B cell (primary cell): ENCODE measurements at regions not wholly inside any gene's neighbourhood (a gene's known extent, or its start where the extent isn't known, plus 50 kb on each side); places are given as distances from the start of the nearest gene placed in this dataset.

Experiments used
- ATAC-seq: fragments of 200-7000 bp; cut with Tn5 transposase; one replicate; pipeline ENCODE4 v1.10.0; 2021; ENCODE audit warnings: low read depth, mild to moderate bottlenecking, moderate number of reproducible peaks, moderate library complexity
- CTCF ChIA-PET: fragments of 350-600 bp; sonication (Branson Sonifier 250); formaldehyde crosslinking; loops from one replicate; lab custom pipeline; 2021; ENCODE audit warnings: antibody characterized with exemption, inconsistent platforms; lab: Charles Lee
- POLR2A ChIA-PET: fragments of 350-600 bp; sonication (Branson Sonifier 250); formaldehyde crosslinking; loops from one replicate; lab custom pipeline; 2021; ENCODE audit warnings: antibody characterized with exemption; lab: Charles Lee
- DNase-seq: peaks from one replicate; pipeline ENCODE4 v3.0.0; 2013
- H2AFZ ChIP-seq: 2 replicates; pipeline ENCODE4 v1.6.1; 2012; ENCODE audit warnings: mild to moderate bottlenecking, low read depth, low read length; ENCODE audit not compliant: insufficient read depth, poor library complexity, severe bottlenecking
- H3K27ac ChIP-seq, 2 donors: 1 replicate in 1 of 2; 2 replicates in 1 of 2; pipeline ENCODE4 v1.5.1; 2012 to 2013; ENCODE audit warnings: low read length in 2 of 2, mild to moderate bottlenecking in 2 of 2, moderate library complexity in 1 of 2
- H3K27me3 ChIP-seq, 4 experiments: fragments of 200-600 bp in 1 of 4; sonication (generic) in 1 of 4; replicated peaks in 1 of 4; 1 replicate in 2 of 4; 2 replicates in 2 of 4; pipeline versions ENCODE4 v1.6.1 to v1.7.0; 2013 to 2016; ENCODE audit warnings: low read length in 3 of 4, mild to moderate bottlenecking in 2 of 4, mixed read lengths in 1 of 4, moderate library complexity in 1 of 4; ENCODE audit not compliant: insufficient read depth in 4 of 4, control insufficient read depth in 3 of 4; ENCODE audit errors: control extremely low read depth in 1 of 4
- H3K36me3 ChIP-seq, 2 experiments: replicated peaks in 1 of 2; 1 replicate in 1 of 2; 2 replicates in 1 of 2; pipeline versions ENCODE4 v1.6.1 to v1.7.1; 2013; ENCODE audit warnings: low read length in 1 of 2; ENCODE audit not compliant: insufficient read depth in 2 of 2, control insufficient read depth in 1 of 2; ENCODE audit errors: control extremely low read depth in 1 of 2, extremely low read depth in 1 of 2
- H3K4me1 ChIP-seq, 2 donors: fragments of 200-600 bp in 1 of 2; sonication (generic) in 1 of 2; 1 replicate in 1 of 2; 2 replicates in 1 of 2; pipeline versions ENCODE4 v1.5.1 to v1.6.1; 2013 to 2017; ENCODE audit warnings: low read length in 2 of 2; ENCODE audit not compliant: control insufficient read depth in 2 of 2, insufficient read depth in 2 of 2
- H3K4me2 ChIP-seq: replicated peaks from 2 replicates; pipeline ENCODE3; 2012; ENCODE audit warnings: mild to moderate bottlenecking, low read depth, low read length; ENCODE audit not compliant: poor library complexity, severe bottlenecking
- H3K4me3 ChIP-seq, 5 experiments: fragments of 200-600 bp in 1 of 5; sonication (generic) in 1 of 5; 1 replicate in 3 of 5; 2 replicates in 2 of 5; pipeline versions ENCODE4 v1.5.1 to v1.7.0; 2011 to 2016; ENCODE audit warnings: low read length in 4 of 5, mild to moderate bottlenecking in 4 of 5, low read depth in 2 of 5, control low read depth in 1 of 5, moderate library complexity in 1 of 5; ENCODE audit not compliant: insufficient read depth in 1 of 5; ENCODE audit errors: control extremely low read depth in 1 of 5, extremely low read depth in 1 of 5
- H3K79me2 ChIP-seq: fragments of 200-600 bp; sonication (generic); one replicate; pipeline ENCODE4 v1.6.0; 2016; ENCODE audit warnings: low read length; ENCODE audit not compliant: control insufficient read depth, insufficient read depth
- H3K9ac ChIP-seq: fragments of 200-600 bp; sonication (generic); 2 replicates; pipeline ENCODE4 v1.6.1; 2017; ENCODE audit warnings: mild to moderate bottlenecking, low read length, moderate library complexity
- H3K9me3 ChIP-seq, 3 donors: one replicate each; pipeline versions ENCODE4 v1.6.1 to v1.7.1; 2013; ENCODE audit warnings: low read length in 2 of 3; ENCODE audit not compliant: control insufficient read depth in 2 of 3, insufficient read depth in 1 of 3; ENCODE audit errors: control extremely low read depth in 1 of 3
- H4K20me1 ChIP-seq: 2 replicates; pipeline ENCODE4 v1.6.0; 2012; ENCODE audit warnings: mild to moderate bottlenecking, low read length; ENCODE audit not compliant: insufficient read depth, control insufficient read depth, poor library complexity, severe bottlenecking
- H3K27ac Mint-ChIP-seq: one replicate; pipeline ENCODE4 v1.8.0; 2021; ENCODE audit warnings: mixed read lengths
- H3K27me3 Mint-ChIP-seq: one replicate; pipeline ENCODE4 v1.8.0; 2021; ENCODE audit warnings: mixed read lengths
- H3K4me1 Mint-ChIP-seq: one replicate; pipeline ENCODE4 v1.8.0; 2021; ENCODE audit warnings: mixed read lengths
- H3K4me3 Mint-ChIP-seq: one replicate; pipeline ENCODE4 v1.8.0; 2021; ENCODE audit warnings: mixed read lengths
- H3K9me3 Mint-ChIP-seq: one replicate; pipeline ENCODE4 v1.8.0; 2022; ENCODE audit warnings: mixed read lengths; ENCODE audit not compliant: insufficient read depth
- CTCF ChIP-seq: fragments of 200-600 bp; IDR thresholded peaks from one replicate; pipeline ENCODE4 v1.8.0; 2022; ENCODE audit warnings: antibody characterized with exemption, mild to moderate bottlenecking
- EZH2 ChIP-seq: IDR thresholded peaks from 2 replicates; pipeline ENCODE4 v1.6.1; 2012; ENCODE audit warnings: borderline replicate concordance, low read depth, mild to moderate bottlenecking, moderate library complexity, low read length; ENCODE audit not compliant: insufficient read depth, poor library complexity, severe bottlenecking
- WGBS: methylation state at CpG from one replicate; pipeline ENCODE4 v1.1.5; 2013; ENCODE audit warnings: missing lambda C conversion rate; ENCODE audit not compliant: insufficient coverage; 5-methylcytosine and 5-hydroxymethylcytosine counted together
- intact Hi-C: fragments of 100-400 bp; cut with micrococcal nuclease; formaldehyde crosslinking; loops from one replicate; pipeline ENCODE4 v1.10.0; 2022

DNA sequence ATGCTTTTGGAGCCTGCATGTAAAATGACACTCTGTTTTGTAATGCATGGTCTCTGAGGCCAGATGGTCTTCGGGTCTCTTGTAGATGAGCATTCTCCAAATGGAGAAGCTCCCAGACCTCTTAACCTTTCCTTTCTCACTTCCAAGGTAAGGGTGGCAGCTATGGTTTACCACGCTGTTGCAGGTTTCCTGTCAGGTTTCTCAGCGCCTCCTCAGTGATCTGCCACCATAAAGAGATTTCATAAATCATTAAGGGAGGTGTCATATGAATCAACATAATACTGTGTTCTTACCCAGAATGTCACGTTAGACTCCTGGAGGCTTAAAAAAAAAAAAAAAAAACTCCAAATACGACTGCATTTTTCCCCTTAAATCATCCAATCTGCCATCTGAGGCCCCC, 787.4 kb upstream of the EEF2KMT start:
- Histone ChIP-seq H3K9ac (no peak overlapping the region), H2AFZ (no peak overlapping the region), H3K9me3 (peaks cover 0 to 11% (median 0%) of the 10 kb centered on the region in 3 donors), H3K4me1 (no peaks in the 10 kb centered on the region), H4K20me1 (no peaks in the 10 kb centered on the region), H3K4me3 (no peak overlapping the region), H3K27ac (no peak overlapping the region), H3K27me3 (no peaks in the 10 kb centered on the region), H3K4me2 (no peak overlapping the region), H3K36me3 (no peaks in the 10 kb centered on the region), H3K79me2 (no peaks in the 10 kb centered on the region)
- Mint-ChIP-seq H3K27ac (no peak overlapping the region), H3K4me3 (no peak overlapping the region), H3K27me3 (no peaks in the 10 kb centered on the region), H3K4me1 (no peaks in the 10 kb centered on the region), H3K9me3 (peaks cover 10% of the 10 kb centered on the region)
- ATAC-seq (no peak), DNase-seq (no peak)
- TF ChIP-seq CTCF = no peak
- TF ChIP-seq EZH2 = no peak
- ChIA-PET CTCF (interaction anchor here (0.7 kb wide), 1 partner anchor 112 kb away, joined by 4 read pairs; no protein-coding TSS in a partner anchor), POLR2A (no interaction called here)
- intact Hi-C loops = no loop called here
- 67% methylated on average over 1 of the region's 5 CpGs for WGBS

- CTCF ChIA-PET = interaction anchor here (0.7 kb wide), 1 partner anchor 113 kb away, joined by 4 read pairs; no protein-coding TSS in a partner anchor
- ATAC-seq = no peak
Observed at GRCh38 chr16:5884339-5884738, 786.7 kb upstream of the EEF2KMT start.

More at GRCh38 chr16:5884339-5884738, 786.7 kb upstream of the EEF2KMT start:
- Histone ChIP-seq H3K79me2 (no peaks in the 10 kb centered on the region), H3K27ac (no peak overlapping the region), H2AFZ (no peak overlapping the region), H3K4me2 (no peak overlapping the region), H3K4me1 (no peaks in the 10 kb centered on the region), H3K9ac (no peak overlapping the region), H3K9me3 (peaks cover 0 to 6% (median 0%) of the 10 kb centered on the region in 3 donors), H3K27me3 (no peaks in the 10 kb centered on the region), H4K20me1 (no peaks in the 10 kb centered on the region), H3K4me3 (no peak overlapping the region), H3K36me3 (no peaks in the 10 kb centered on the region)
- DNase-seq = no peak
- H3K27ac Mint-ChIP-seq = no peak overlapping the region
- TF ChIP-seq EZH2 = no peak
- no peak for TF ChIP-seq CTCF
- WGBS = 67% methylated on average over 1 of the region's 8 CpGs
- intact Hi-C loops = no loop called here
- H3K4me3 Mint-ChIP-seq = no peak overlapping the region
- POLR2A ChIA-PET = no interaction called here
- no peaks in the 10 kb centered on the region for H3K4me1 Mint-ChIP-seq
- H3K27me3 Mint-ChIP-seq = no peaks in the 10 kb centered on the region
- H3K9me3 Mint-ChIP-seq = peaks cover 12% of the 10 kb centered on the region
